ENCODE measurements at regions not wholly inside any gene's neighbourhood (a gene's known extent, or its start where the extent isn't known, plus 50 kb on each side); places are given as distances from the start of the nearest gene placed in this dataset.

DNA sequence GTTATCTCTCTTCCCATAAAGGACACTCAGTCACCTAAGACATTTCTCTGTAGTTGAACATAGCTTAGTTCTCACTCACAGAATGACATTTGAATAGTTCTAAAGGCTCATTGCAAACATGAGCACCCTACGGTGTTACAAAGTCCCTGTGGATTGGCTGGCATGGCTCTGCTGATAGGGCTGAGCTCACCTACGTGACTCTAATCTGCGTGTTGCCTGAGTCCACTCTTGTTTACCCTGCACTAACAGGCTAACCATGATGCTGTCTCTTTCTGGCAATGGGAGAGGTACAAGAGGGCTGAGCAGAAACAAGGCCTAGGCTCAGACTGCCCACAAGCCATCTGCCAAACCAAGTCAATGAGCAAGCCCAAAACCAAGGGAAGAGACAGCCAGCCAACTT is 103.6 kb downstream of the PALM2AKAP2 start:
- no peak for DNase-seq (ENCODE audit: low spot score)

DNA sequence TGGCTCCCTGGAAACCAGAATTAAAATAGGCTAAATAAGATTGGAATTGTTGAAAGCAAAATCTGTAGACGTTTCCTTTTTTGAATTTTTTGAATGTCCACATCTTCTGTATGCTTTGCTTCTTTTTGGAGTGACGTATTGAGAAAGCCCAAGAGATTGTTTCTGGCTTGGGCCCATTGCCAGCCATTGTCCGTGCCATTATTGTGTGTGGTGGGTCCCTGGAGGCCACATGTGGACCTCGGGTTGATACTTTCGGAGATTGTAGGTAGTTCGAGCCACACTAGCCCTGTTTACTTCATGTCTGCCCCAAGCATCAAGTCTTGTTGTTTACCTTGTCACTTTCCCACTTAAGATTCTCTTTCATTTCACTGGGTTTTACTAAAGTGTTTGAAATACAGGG is 106.0 kb downstream of the PALM2AKAP2 start:
- no peak for DNase-seq (ENCODE audit: low spot score)

DNA sequence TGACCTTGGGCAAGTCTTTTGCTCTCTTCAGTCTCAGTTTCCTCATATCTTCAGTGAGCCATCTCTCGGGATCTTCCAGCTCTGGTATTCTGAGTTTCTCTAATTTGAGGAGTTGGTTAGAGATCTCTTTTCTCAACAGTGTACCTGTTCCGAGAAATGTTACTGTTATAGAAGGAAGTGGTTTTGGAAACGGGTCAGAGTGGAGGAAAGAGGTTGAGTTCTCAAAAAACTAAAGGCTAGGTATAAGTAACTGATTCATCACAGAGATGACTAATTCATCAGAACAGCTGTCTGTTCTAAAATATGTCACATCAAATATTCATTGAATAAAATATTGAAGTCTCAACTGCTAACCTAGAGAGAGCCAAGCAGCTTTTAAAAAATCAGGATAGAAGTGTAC is 106.6 kb downstream of the PALM2AKAP2 start:
- DNase-seq (ENCODE audit: low spot score): no peak

DNA sequence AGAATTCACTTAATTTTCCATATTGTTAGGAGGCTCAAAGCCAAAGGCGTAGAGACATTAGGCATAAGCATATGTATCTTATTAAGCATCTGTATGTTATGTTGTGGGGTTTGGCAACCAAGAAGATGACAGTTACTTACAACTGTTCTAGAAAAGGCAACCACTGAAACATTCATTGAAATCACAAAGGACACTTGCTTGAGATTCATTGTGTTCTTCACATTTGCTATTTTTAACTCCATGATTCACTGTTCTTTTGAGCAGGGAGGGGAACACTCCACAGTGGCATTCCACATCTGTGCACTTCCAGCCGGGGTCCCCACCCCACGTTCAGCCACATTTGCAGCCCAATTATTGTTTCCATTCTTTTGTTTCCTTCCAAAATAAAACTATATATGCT is 107.1 kb downstream of the PALM2AKAP2 start:
- peak; percentile 63 for DNase-seq (ENCODE audit: low spot score)

DNA sequence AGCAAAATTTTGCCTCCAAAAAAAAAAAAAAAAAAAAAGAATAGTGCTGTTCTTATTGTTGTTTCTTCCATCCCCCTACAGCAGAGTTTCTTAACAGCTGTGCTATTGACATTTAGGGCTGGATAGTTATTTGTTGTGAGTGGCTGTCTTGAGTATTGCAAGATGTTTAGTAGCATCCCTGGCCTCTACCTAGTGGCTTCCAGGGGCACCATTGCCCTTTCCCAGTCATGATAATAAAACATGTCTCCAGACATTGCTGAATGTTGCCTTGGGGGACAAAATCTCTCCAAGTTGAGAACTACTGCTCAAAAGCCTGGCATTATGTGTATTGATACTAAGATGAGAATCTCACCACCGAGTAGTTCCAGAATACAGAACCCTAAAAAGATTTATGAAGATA is 108.7 kb downstream of the PALM2AKAP2 start:
- no peak for DNase-seq (ENCODE audit: low spot score)

DNA sequence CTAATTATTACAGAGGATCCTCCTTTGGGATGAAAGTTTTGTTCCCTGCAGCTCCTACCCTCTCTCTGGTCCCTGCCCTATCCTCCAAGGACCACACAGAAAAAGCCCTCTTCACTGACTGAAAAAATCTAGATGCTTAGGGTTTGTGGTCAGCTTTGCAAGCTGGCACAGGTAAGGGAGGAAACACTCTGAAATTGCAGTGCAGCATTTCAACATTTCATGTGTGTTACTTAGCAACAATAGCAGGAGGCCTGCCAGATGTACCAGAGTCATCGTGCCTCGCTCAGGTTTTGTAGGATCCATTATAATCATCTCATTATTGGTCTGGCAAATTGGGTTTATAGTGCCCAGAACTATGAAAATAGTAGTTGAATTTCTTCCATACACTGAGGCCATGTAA is 109.5 kb downstream of the PALM2AKAP2 start:
- no peak for DNase-seq (ENCODE audit: low spot score)

DNA sequence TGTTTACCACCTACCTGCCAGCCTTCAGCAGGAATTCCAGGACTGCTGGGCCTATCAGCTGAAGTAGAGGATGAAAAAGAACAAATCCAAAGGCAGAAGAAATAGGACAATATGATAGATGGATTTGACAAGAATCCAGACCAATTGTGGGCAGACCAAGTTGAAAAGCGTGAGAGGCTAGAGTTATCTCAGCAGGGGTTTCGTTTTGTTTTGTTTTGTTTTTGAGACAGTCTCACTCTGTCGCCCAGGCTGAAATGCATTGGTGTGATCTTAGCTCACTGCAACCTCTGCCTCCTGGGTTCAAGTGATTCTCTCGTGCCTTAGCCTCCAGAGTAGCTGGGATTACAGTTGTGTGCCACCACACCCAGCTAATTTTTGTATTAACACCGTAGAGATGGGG is 113.2 kb downstream of the PALM2AKAP2 start:
- no peak for DNase-seq (ENCODE audit: low spot score)

DNA sequence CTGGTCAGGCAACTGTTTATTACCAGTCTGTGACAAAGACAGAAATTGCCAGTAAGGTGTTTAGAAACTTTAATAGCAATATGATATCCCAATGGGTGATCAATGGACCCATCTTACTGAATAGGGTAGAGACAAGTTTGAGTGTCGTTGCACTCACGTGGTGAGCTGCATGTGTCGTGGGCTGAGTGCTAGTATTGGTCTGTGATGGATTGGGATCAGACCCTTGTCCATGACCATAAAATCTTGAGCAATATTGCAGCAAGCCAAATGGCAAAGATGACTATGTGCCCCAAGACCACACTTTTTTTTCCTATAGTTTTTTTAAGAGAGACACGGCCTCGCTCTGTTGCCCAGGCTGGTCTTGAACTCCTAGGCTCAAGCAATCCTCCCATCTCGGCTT is 114.5 kb downstream of the PALM2AKAP2 start:
- DNase-seq (ENCODE audit: low spot score): no peak

DNA sequence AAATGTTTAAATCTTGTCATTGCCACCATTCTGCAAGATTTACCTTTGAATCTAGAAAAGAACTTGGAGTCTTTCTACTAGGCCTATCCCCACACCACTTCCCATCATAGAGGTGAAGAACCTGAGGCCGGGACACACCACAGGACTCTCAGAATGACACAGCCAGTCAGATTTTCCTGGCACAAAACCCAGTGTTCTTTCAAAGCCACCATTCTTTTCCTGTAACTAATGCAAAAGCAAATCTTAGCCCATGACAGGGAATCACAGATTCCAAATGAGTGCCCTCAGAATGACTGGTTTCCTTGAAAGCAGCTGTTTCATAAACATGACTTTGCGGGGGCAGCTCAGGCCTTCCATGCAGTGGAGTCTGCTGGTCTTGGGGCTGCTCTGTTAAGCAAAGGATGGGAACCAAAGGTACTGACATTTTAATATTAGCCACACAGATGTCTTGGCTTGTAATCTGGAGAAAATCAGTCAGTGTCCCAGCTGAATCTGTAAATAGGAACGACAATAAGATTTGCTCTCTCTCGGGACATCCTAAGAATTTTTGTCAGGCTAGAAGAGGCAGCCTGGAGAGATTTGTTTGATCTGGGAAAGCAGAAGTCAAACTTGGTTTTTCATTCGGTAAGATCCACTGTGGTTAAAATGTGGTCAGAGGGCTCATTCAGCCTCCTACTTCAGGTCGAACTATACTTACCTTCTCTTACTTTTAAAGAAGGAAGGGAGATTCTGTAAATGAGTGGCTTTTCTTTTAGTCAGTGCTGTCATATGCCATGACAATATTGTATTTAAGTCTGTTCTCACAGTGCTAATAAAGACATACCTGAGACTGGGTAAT is 115.1 kb downstream of the PALM2AKAP2 start:
- DNase-seq (ENCODE audit: low spot score): peak; percentile 54

DNA sequence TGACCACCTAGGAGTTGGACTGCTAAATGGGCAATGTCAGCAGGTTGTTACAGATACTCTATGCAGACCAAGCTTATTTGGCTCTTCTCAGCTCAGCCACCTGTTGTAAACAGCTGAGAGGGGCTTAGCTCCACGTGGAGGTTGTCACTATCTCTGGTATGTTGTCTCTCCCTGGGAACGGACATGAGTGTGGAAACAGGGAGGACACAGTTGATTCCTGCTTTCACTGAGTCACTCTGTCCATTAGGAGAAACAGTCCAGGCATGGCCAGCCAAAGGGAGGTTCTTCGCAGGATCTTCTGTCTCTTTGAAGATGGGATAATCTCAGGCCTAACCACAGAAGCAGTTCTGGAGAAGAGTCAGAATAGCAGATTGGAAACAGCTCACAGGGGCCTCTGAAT is 121.2 kb downstream of the PALM2AKAP2 start:
- peak; percentile 80 for DNase-seq (ENCODE audit: low spot score)

DNA sequence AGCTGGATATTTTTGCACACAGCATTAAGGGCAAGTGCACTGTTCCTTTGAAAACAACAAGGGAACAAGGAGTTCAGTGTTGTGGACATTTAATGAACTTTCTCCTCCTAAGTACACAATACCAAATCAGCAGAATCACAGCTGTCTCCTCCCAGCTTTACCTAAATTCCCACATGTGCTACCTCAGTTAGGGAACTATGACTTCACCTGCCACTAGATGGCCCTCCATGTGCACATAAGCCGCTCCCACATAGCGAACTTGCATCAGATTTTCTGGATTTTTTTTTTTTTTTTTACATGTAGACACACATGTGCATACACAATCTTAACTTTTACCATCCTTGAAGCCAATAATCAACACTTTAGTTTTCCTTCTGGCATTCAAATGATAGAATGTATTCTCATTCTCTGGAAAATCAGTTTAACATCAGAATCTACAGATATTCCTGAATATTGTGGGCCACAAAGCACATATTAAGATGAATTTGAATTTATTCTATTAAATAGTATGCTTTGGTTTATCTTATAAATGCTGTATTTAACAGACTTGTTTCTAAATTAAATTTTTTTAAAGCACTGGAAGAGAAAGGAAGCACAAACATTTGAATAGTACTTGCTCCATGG is 123.6 kb downstream of the PALM2AKAP2 start:
- peak; percentile 68 for DNase-seq (ENCODE audit: low spot score)

DNA sequence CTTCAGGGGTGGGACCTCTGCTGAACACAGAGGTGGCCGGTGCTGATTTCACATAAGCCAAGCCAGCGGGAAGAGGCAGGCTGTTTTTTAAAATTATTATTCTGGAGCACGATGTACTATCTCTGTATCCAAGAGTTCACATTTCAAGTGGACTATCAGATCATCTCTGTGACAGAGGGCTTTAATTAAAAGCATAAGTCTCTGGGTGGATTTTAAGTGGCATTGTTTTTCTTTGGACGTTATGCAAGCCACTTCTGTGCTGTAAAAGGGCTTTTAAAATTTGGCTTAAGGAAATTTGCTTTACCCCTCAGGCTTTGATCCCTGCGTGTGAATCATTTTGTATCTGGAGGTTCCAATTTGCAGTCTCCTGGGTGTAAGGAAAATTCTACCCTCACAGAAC is 124.7 kb downstream of the PALM2AKAP2 start:
- no peak for DNase-seq (ENCODE audit: low spot score)

DNA sequence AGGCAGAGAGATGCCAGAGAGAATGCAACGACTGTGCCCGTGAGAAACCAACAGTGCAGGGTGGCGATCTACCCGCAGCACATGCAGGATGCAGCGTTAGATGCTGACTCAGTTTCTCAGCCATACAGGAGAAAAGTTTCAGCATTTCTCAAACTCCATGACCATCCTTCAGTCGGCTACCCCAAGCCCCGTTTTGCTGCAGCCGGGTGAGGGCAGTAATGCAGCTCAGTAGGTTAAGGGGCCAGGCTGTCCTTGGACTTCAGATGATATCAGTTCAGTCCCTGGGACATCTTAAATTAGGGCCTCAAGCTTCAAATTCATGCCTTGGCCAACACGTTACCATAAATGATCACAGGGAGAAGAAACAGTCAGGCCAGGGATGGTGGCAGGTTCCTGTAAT is 125.5 kb downstream of the PALM2AKAP2 start:
- no peak for DNase-seq (ENCODE audit: low spot score)

DNA sequence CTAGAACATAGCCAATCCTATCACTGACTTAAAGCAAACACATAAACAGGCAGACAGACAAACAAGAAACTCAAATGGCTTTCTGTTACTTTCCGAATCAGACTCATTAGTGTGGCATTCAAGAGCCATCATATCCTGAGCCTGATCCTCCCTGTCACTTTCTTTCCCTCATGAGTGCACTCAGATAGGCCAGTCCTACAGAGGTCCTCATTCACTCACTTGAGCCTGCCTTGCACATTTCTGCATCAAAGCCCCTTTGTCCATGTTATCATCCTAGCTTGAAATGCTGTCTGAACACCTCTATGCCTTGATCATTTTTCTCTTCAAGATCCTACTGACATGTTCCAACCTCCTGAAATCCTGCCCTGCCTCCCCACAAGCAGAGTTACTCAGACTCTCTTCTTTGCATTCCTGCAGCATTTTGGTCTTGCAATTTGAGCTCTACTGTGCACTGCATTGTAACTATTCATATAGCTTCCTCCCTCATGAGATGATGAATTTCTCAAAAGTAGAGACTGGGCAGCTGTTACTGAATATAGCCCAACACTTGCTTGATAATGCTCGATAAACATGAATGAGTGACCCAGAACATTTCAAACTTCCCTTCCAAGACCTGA is 126.9 kb downstream of the PALM2AKAP2 start:
- no peak for DNase-seq (ENCODE audit: low spot score)

DNA sequence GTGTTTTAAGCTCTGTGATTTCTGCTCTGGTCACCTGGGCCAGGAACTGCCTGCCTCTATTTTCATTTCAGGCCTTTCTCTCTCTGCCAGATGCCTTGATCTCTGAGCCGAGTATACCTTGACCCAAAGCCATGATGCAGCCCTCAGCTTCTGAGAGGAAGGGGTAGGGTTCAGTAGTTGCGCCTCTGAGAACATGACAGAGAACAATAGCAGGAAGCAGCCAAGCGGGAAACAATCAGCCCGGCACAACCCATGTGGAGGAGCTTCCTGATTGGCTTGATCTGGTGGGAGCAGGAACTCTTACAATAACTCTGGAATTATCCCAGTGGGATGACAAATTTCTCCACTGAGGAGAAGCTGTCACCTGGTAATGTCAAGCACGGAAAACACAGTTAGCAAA is 127.4 kb downstream of the PALM2AKAP2 start:
- DNase-seq (ENCODE audit: low spot score): no peak

DNA sequence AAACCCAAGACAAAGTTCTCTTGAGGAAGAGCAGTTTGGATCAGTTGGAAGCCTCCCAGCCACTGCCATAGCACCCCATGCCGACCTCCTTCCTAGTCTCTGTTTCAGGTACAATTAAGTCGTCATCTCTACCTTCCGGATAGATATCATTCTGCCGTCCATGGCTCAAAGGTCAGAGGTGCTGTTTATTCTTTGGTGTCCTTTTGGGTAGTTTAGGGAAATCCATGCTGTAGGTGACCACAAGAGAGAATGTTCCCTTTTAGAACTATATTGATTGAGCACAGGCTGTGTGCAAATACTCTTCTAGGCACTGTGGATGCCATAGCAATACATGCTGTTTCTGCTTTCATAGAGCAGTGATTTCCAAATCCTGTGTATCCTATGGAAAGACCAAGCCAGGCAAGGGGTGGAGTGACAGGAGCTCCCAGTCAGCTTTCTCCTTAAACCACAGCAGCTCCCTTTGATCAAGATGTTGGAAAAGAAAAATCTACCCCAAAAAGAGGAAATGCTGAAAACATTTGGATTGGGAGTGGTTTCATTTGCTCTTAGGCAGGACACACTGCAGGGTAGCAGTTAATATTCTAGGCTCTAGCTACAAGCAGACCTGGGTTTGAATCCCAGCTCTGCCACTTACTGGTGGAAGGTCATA is 127.9 kb downstream of the PALM2AKAP2 start:
- DNase-seq (ENCODE audit: low spot score): no peak

DNA sequence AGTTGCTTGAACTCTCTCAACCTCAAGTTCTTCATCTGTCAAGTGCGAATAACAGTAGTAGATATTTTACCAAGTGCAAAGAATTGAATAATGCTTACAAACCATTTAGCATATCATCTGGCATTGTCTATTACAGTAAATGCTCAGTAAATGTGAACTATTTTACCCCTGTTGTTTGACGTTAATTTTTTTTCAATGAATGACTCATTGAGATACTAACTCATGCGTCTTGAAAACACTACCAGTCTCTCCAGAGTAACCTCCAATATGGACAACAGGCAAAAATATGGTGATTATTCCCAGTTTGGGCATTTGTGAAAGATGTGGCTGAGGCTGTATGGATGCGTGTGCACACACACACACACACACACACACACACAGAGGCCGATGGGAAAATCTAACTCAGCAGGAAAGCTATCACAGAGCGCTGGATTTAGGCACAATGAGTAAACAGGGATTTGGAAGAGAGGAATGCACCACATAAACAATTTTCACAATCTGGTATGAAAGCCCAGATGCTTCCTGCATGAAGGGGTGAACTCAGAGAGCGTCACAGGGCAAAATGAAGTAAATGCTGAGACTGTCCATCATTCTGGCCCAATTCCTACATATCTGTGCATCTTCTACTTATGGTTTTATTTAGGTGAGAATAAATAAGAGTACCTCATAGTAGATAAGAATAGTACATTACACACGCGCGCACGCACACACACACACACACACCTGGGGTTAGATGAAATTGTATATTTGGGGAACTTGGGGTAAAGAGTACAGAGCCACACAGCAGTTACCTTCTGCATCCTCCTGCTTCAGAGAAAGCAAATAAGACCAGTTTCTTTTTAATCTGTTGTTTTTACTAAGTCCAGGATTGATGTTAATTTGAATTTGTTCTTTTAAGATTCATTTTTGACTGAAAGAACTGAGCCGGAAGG is 128.7 kb downstream of the PALM2AKAP2 start:
- peak; percentile 33 for DNase-seq (ENCODE audit: low spot score)

DNA sequence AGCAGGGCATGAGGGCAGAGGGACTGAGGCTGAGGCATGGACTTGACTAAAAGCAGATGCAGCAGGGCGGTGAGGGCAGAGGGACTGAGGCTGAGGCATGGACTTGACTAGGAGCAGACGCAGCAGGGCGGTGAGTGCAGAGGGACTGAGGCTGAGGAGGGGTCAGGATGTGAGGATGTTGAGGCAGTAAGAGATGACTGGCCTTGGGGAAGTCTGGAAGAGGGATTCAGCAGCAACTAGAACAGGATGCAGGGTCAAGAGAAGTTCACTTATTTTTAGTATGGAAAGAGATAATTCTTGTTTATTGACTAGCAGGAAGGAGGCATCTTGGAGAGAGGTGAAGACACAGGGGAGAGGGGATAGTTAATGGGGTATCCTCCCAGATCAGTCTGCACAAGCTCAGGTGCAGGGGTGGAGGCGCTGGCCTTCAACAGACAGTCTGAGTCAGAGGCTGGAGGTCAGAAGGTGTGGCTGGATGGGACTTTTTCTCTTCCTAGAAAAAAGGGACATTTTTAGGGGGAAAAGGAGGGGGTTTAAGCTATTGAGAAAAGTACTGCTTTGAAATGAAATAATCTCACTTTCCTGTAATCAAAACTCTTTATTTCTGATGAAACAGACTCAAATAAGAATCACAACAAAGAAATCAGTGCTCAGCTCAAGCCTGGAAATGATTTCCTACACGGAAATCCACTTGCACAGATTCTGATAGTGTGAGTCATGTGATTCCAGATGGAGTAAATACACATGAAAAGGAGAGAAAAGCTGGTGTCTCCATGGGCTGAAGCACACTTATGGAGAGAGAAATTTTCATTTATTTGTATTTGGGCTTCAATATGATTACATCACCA is 130.9 kb downstream of the PALM2AKAP2 start:
- peak; percentile 62 for DNase-seq (ENCODE audit: low spot score)

DNA sequence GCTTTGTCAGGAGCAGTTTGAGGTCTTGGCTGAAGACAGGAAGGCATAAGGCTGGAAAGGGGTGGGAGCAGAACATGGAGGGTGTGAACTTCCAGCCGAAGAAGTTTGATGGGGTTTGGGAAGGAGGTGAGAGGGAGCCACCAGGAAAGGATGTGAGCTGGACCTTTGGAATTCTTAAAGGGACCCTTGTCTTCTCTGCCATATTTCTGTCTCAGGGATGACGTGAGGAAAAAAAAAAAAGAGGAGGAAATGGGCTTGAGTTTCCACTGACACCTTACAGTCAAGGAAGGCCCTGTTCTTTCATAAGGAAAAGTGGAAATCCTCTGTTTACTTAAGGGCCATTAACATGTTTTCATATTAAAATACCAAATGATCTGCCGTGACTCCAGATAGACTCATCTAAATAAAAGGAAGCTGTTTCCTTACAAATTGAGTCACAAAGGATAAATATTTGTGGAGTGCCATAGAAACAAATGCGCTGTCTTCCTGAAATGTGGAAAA is 132.1 kb downstream of the PALM2AKAP2 start:
- peak; percentile 45 for DNase-seq (ENCODE audit: low spot score)

DNA sequence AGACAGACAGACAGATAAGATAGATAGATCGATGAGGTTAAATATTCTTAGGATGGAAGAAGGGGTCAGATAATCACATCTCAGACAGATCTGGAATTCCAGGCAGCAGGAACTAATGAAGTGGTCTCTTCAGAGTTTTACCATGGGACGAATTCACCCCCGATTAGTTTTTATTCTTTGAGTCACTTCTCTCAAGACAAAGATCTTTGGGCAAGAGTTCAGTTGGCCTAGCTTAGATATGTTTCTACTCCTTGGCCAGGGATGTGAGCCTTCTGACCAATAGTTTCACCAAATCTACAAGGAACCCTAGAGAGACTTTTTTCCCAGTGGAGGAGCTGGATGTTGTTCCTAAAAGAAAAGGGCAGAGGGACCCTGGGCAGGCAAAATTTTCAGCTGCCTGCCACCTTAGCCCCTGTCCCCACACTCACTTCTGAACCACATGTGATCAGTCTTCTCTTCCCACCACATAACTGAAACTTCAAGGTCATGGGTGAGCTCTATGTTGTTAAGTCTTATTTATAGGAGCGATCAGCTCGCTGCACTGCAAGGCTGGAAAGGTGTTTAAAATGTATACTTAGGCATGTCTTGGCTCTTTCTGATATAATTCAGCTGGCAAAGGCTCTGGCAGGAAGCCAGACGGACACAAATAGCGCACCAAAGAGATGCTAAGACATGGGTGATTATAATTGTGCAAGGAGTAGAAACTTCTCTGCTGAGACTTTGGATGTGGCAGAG is 132.9 kb downstream of the PALM2AKAP2 start:
- no peak for DNase-seq (ENCODE audit: low spot score)

All from AG08395 (cell line).